ENCODE measurements at regions not wholly inside any gene's neighbourhood (a gene's known extent, or its start where the extent isn't known, plus 50 kb on each side); places are given as distances from the start of the nearest gene placed in this dataset.

- FAIRE-seq (peak; percentile 90), DNase-seq (ENCODE audit: low spot score) (peak; percentile 56)
Measured at GRCh38 chr7:94054130-94054529, 50.0 kb upstream of the BET1 start.

GRCh38 chr7:94055963-94056362 lies 51.8 kb upstream of the BET1 start:
- no peak for FAIRE-seq

GRCh38 chr7:94056796-94057207 lies 52.6 kb upstream of the BET1 start:
- DNase-seq (ENCODE audit: low spot score) (peak; percentile 100), FAIRE-seq (peak; percentile 100)

More at GRCh38 chr7:94055963-94056362, 51.8 kb upstream of the BET1 start:
- DNase-seq (ENCODE audit: low spot score): peak; percentile 94

- DNase-seq (ENCODE audit: low spot score) (peak; percentile 54), FAIRE-seq (peak; percentile 70)
Measured at GRCh38 chr7:94057955-94058354, 53.8 kb upstream of the BET1 start.

GRCh38 chr7:94059746-94060145 lies 55.6 kb upstream of the BET1 start:
- FAIRE-seq: peak; percentile 59
- DNase-seq (ENCODE audit: low spot score): peak; percentile 72

GRCh38 chr7:94060752-94061151 lies 56.6 kb upstream of the BET1 start:
- FAIRE-seq (peak; percentile 98), DNase-seq (ENCODE audit: low spot score) (peak; percentile 98)

GRCh38 chr7:94061326-94061725 lies 57.2 kb upstream of the BET1 start:
- no peak for FAIRE-seq
- DNase-seq (ENCODE audit: low spot score): no peak

GRCh38 chr7:94062372-94062771 lies 58.2 kb upstream of the BET1 start:
- peak; percentile 89 for DNase-seq (ENCODE audit: low spot score)
- peak; percentile 97 for FAIRE-seq

GRCh38 chr7:94064541-94065191 lies 60.5 kb upstream of the BET1 start:
- FAIRE-seq (peak; percentile 26), DNase-seq (ENCODE audit: low spot score) (no peak)

GRCh38 chr7:94067047-94067446 lies 62.9 kb upstream of the BET1 start:
- FAIRE-seq (no peak), DNase-seq (ENCODE audit: low spot score) (no peak)

GRCh38 chr7:94067506-94067905 lies 63.4 kb upstream of the BET1 start:
- no peak for DNase-seq (ENCODE audit: low spot score)
- no peak for FAIRE-seq

GRCh38 chr7:94069162-94069739 lies 65.1 kb upstream of the BET1 start:
- FAIRE-seq: peak; percentile 76
- DNase-seq (ENCODE audit: low spot score): peak; percentile 50

- FAIRE-seq: no peak
- no peak for DNase-seq (ENCODE audit: low spot score)
Measured at GRCh38 chr7:94080551-94080950, 76.4 kb upstream of the BET1 start.

- FAIRE-seq (peak; percentile 77), DNase-seq (ENCODE audit: low spot score) (peak; percentile 35)
Measured at GRCh38 chr7:94082126-94082525, 78.0 kb upstream of the BET1 start.

- FAIRE-seq (peak; percentile 92), DNase-seq (ENCODE audit: low spot score) (peak; percentile 75)
Measured at GRCh38 chr7:94087664-94088352, 83.7 kb upstream of the BET1 start.

- no peak for DNase-seq (ENCODE audit: low spot score)
- FAIRE-seq: peak; percentile 10
Measured at GRCh38 chr7:94088560-94088959, 84.4 kb upstream of the BET1 start.

GRCh38 chr7:94089806-94090205 lies 85.7 kb upstream of the BET1 start:
- DNase-seq (ENCODE audit: low spot score) (no peak), FAIRE-seq (no peak)

GRCh38 chr7:94092980-94093379 lies 88.8 kb upstream of the BET1 start:
- no peak for FAIRE-seq
- no peak for DNase-seq (ENCODE audit: low spot score)

GRCh38 chr7:94094298-94094697 lies 90.1 kb upstream of the BET1 start:
- no peak for FAIRE-seq
- no peak for DNase-seq (ENCODE audit: low spot score)

- DNase-seq (ENCODE audit: low spot score) (no peak), FAIRE-seq (no peak)
Measured at GRCh38 chr7:94095316-94096009, 91.3 kb upstream of the BET1 start.

GRCh38 chr7:94099679-94100078 lies 95.5 kb upstream of the BET1 start:
- no peak for FAIRE-seq

GRCh38 chr7:94100723-94101345 lies 96.7 kb upstream of the BET1 start:
- DNase-seq (ENCODE audit: low spot score) (no peak), FAIRE-seq (no peak)

More at GRCh38 chr7:94099679-94100078, 95.5 kb upstream of the BET1 start:
- DNase-seq (ENCODE audit: low spot score): no peak

Measured in RCC 7860 (cell line).